ENCODE measurements at regions not wholly inside any gene's neighbourhood (a gene's known extent, or its start where the extent isn't known, plus 50 kb on each side); places are given as distances from the start of the nearest gene placed in this dataset.

DNA sequence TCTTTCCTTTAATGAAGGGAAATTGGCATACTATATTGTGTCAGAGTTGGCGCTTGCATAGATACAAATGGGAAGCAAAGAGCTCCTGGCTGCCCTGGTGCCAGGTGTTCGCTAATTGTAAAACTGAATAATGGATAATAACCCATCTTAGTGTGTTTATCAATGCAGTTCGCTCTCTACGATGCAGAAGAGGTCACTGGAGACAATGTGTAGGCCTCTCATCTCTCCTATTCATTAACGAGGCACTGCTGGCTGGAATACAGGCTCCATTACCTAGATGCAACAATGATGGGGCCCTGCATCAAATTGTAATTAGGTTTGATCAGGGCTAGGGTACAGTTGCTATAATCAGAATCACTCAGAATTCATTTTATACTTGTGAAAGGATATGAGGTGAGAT lies 171.0 kb downstream of the RMI1 start:
- no peaks in the 10 kb centered on the region for H3K9me3 ChIP-seq
- no peaks in the 10 kb centered on the region for H3K27me3 ChIP-seq
- in situ Hi-C loops (cut with MboI; ENCODE audit: low pct_ligation_motif_present in 1 of 4, low pct_unique_long_range_greater_than_20kb in 1 of 4, low sequenced_read_pairs in 3 of 4), result loop anchor here in 2 of 4 donors (25.0 kb wide), 1 partner anchor 214 kb away; no protein-coding TSS in a partner anchor
- 85 to 86% methylated on average over 5 of the region's 5 CpGs for WGBS, 2 donors (ENCODE audit: low coverage in 1 of 2)
- no peak overlapping the region for H3K4me3 ChIP-seq
- no peaks in the 10 kb centered on the region for H3K36me3 ChIP-seq
- H3K27ac ChIP-seq, result no peak overlapping the region
- H3K4me1 ChIP-seq, result peaks cover 7 to 15% (median 10%) of the 10 kb centered on the region in 4 donors
- intact Hi-C loops (cut with DNase I; ENCODE audit: low total_unique reads), result no loop called here
- no peak for DNase-seq
- TF ChIP-seq EP300 (IDR thresholded peaks at IDR 0.05; ENCODE audit: low read depth), result no peak
- TF ChIP-seq POLR2A (IDR thresholded peaks at IDR 0.05), result no peak
- TF ChIP-seq POLR2AphosphoS5 (IDR thresholded peaks at IDR 0.05), result no peak
- TF ChIP-seq, protein P1, sequence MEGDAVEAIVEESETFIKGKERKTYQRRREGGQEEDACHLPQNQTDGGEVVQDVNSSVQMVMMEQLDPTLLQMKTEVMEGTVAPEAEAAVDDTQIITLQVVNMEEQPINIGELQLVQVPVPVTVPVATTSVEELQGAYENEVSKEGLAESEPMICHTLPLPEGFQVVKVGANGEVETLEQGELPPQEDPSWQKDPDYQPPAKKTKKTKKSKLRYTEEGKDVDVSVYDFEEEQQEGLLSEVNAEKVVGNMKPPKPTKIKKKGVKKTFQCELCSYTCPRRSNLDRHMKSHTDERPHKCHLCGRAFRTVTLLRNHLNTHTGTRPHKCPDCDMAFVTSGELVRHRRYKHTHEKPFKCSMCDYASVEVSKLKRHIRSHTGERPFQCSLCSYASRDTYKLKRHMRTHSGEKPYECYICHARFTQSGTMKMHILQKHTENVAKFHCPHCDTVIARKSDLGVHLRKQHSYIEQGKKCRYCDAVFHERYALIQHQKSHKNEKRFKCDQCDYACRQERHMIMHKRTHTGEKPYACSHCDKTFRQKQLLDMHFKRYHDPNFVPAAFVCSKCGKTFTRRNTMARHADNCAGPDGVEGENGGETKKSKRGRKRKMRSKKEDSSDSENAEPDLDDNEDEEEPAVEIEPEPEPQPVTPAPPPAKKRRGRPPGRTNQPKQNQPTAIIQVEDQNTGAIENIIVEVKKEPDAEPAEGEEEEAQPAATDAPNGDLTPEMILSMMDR (IDR thresholded peaks at IDR 0.05), result no peak

DNA sequence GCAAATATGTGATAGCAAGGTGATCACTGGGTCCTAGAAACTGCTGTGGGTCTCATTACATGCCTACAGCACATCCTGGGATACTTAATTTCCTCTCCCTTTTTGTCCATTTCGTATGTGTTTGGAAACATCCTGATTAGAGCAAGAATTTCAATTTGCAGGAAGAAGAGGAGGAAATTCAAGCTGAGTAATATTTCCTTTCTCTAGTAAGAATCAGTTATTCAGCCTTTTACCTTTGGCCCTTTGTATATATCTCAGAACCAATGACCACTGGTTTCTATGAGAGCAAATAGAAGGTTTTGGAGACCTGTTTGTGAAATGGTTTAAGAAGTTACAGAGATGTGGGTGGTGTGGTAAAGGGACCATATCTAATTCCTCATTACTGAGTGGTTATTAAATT lies 171.6 kb downstream of the RMI1 start:
- in situ Hi-C loops (cut with MboI; ENCODE audit: low pct_ligation_motif_present in 1 of 4, low pct_unique_long_range_greater_than_20kb in 1 of 4, low sequenced_read_pairs in 3 of 4), result loop anchor here in 2 of 4 donors (25.0 kb wide), 1 partner anchor 215 kb away; no protein-coding TSS in a partner anchor
- intact Hi-C loops (cut with DNase I; ENCODE audit: low total_unique reads), result no loop called here
- Histone ChIP-seq H3K27ac (no peak overlapping the region), H3K36me3 (no peaks in the 10 kb centered on the region), H3K4me1 (peaks cover 2 to 9% (median 6%) of the 10 kb centered on the region in 4 donors), H3K4me3 (no peak overlapping the region), H3K9me3 (no peaks in the 10 kb centered on the region), H3K27me3 (no peaks in the 10 kb centered on the region)
- TF ChIP-seq, protein P1 (IDR thresholded peaks at IDR 0.05), result no peak
- TF ChIP-seq EP300 (IDR thresholded peaks at IDR 0.05; ENCODE audit: low read depth) (no peak), POLR2AphosphoS5 (IDR thresholded peaks at IDR 0.05) (no peak), POLR2A (IDR thresholded peaks at IDR 0.05) (no peak)
- 70 to 79% methylated on average over 1 of the region's 1 CpG for WGBS, 2 donors (ENCODE audit: low coverage in 1 of 2)
- no peak for DNase-seq

DNA sequence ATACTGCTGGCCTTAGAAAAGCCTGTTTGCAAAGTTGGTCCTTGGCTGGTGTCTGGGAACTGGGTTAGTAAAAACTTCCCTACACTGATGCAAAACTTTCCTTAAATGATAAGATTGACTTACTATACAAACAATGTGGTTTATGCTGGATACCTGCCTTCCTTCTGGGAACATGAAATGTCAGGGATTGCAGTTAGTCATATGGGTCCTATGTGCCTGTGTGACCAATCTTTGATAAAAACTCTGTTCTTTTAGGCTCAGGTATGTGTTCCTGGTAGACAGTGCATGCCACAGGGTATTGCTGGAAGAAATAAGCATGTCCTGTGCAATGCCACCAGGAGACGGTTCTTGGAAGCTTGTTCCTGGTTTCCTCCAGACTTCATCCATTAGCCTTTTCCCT lies 173.3 kb downstream of the RMI1 start:
- TF ChIP-seq, protein P1 (IDR thresholded peaks at IDR 0.05), result no peak
- TF ChIP-seq EP300 (IDR thresholded peaks at IDR 0.05; ENCODE audit: low read depth), result no peak
- TF ChIP-seq POLR2A (IDR thresholded peaks at IDR 0.05), result no peak
- TF ChIP-seq POLR2AphosphoS5 (IDR thresholded peaks at IDR 0.05), result no peak
- H3K27ac ChIP-seq, result no peak overlapping the region
- no peaks in the 10 kb centered on the region for H3K36me3 ChIP-seq
- no peaks in the 10 kb centered on the region for H3K4me1 ChIP-seq
- H3K27me3 ChIP-seq, result no peaks in the 10 kb centered on the region
- no peak for DNase-seq
- intact Hi-C loops (cut with DNase I; ENCODE audit: low total_unique reads) (no loop called here), in situ Hi-C loops (cut with MboI; ENCODE audit: low pct_ligation_motif_present in 1 of 4, low pct_unique_long_range_greater_than_20kb in 1 of 4, low sequenced_read_pairs in 3 of 4) (loop anchor here in 2 of 4 donors (25.0 kb wide), 1 partner anchor 217 kb away; no protein-coding TSS in a partner anchor)
- H3K9me3 ChIP-seq, result no peaks in the 10 kb centered on the region
- no peak overlapping the region for H3K4me3 ChIP-seq
- 50 to 82% methylated on average over 1 of the region's 1 CpG for WGBS, 2 donors (ENCODE audit: low coverage in 1 of 2)

DNA sequence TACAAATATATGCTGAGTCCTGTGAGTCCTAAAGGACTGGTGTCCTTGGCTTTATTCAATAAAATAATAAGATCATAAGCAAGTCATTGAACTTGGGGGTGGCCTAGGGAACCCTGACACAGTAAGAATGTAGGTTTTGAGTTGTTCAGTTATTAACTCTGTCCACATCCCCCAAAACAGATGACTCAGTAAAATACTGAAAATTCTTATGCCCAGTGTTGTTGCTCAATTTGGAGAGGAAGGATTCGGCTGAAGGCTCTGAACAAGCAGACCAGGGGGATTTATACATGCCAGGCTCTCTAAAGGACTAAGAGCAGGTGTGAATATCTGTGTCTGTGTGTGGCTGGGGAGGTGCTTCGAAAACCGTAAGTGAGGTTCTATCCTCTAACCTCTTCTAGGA lies 173.7 kb downstream of the RMI1 start:
- Histone ChIP-seq H3K27ac (no peak overlapping the region), H3K9me3 (no peaks in the 10 kb centered on the region), H3K27me3 (peaks cover 4% of the 10 kb centered on the region), H3K36me3 (no peaks in the 10 kb centered on the region), H3K4me1 (no peaks in the 10 kb centered on the region), H3K4me3 (no peak overlapping the region)
- TF ChIP-seq EP300 (IDR thresholded peaks at IDR 0.05; ENCODE audit: low read depth) (no peak), POLR2AphosphoS5 (IDR thresholded peaks at IDR 0.05) (no peak), POLR2A (IDR thresholded peaks at IDR 0.05) (no peak)
- TF ChIP-seq, protein P1 (IDR thresholded peaks at IDR 0.05), result no peak
- WGBS, 2 donors (ENCODE audit: low coverage in 1 of 2), result 75 to 92% methylated on average over 3 of the region's 3 CpGs
- intact Hi-C loops (cut with DNase I; ENCODE audit: low total_unique reads), result no loop called here
- in situ Hi-C loops (cut with MboI; ENCODE audit: low pct_ligation_motif_present in 1 of 4, low pct_unique_long_range_greater_than_20kb in 1 of 4, low sequenced_read_pairs in 3 of 4), result loop anchor here in 2 of 4 donors (25.0 kb wide), 1 partner anchor 217 kb away; no protein-coding TSS in a partner anchor
- DNase-seq, result no peak
